ENCODE measurements at regions not wholly inside any gene's neighbourhood (a gene's known extent, or its start where the extent isn't known, plus 50 kb on each side); places are given as distances from the start of the nearest gene placed in this dataset.

- H3K4me2 ChIP-seq (replicated peaks; ENCODE audit: low read depth, low read length, poor library complexity, severe bottlenecking): no peak overlapping the region
- CTCF ChIA-PET: no interaction called here
- no peaks in the 10 kb centered on the region for H3K4me1 ChIP-seq (ENCODE audit: control insufficient read depth in 2 of 2, insufficient read depth in 2 of 2, low read length in 2 of 2)
- H3K27me3 Mint-ChIP-seq: peaks cover 4% of the 10 kb centered on the region
- no peaks in the 10 kb centered on the region for H3K9me3 Mint-ChIP-seq (ENCODE audit: insufficient read depth)
- ATAC-seq (ENCODE audit: low read depth) (no peak), DNase-seq (no peak)
- intact Hi-C loops (cut with micrococcal nuclease): no loop called here
- no peaks in the 10 kb centered on the region for H4K20me1 ChIP-seq (ENCODE audit: control insufficient read depth, insufficient read depth, low read length, poor library complexity, severe bottlenecking)
- POLR2A ChIA-PET: no interaction called here
- no peak overlapping the region for H3K27ac ChIP-seq (ENCODE audit: low read length in 2 of 2)
- no peak overlapping the region for H3K9ac ChIP-seq (ENCODE audit: low read length)
- H2AFZ ChIP-seq (ENCODE audit: insufficient read depth, low read depth, low read length, poor library complexity, severe bottlenecking): no peak overlapping the region
- H3K4me3 ChIP-seq (ENCODE audit: control extremely low read depth in 1 of 5, extremely low read depth in 1 of 5, insufficient read depth in 1 of 5, low read depth in 2 of 5, low read length in 4 of 5): no peak overlapping the region
- H3K27me3 ChIP-seq (replicated peaks in 1 of 4; ENCODE audit: control extremely low read depth in 1 of 4, control insufficient read depth in 3 of 4, insufficient read depth in 4 of 4, low read length in 3 of 4): peaks cover 0 to 3% (median 1%) of the 10 kb centered on the region in 4 experiments
- H3K27ac Mint-ChIP-seq: no peak overlapping the region
- H3K36me3 ChIP-seq (replicated peaks in 1 of 2; ENCODE audit: control extremely low read depth in 1 of 2, control insufficient read depth in 1 of 2, extremely low read depth in 1 of 2, insufficient read depth in 2 of 2, low read length in 1 of 2): no peaks in the 10 kb centered on the region
- H3K9me3 ChIP-seq (ENCODE audit: control extremely low read depth in 1 of 3, control insufficient read depth in 2 of 3, insufficient read depth in 1 of 3, low read length in 2 of 3): peaks cover 0 to 6% (median 0%) of the 10 kb centered on the region in 3 donors
- no peak overlapping the region for H3K4me3 Mint-ChIP-seq
- TF ChIP-seq CTCF (IDR thresholded peaks at IDR 0.05): no peak
- TF ChIP-seq EZH2 (IDR thresholded peaks at IDR 0.05; ENCODE audit: borderline replicate concordance, insufficient read depth, low read depth, low read length, poor library complexity, severe bottlenecking): no peak
- no peaks in the 10 kb centered on the region for H3K79me2 ChIP-seq (ENCODE audit: control insufficient read depth, insufficient read depth, low read length)
- WGBS (ENCODE audit: insufficient coverage): 60% methylated on average over 1 of the region's 2 CpGs
- no peaks in the 10 kb centered on the region for H3K4me1 Mint-ChIP-seq
These were observed 61.6 kb downstream of the RNF187 start for GRCh38 chr1:228548788-228549187.

- WGBS (ENCODE audit: insufficient coverage): 67% methylated on average over 4 of the region's 5 CpGs
- ChIA-PET CTCF (interaction anchor here (0.7 kb wide), 1 partner anchor 105 kb away, joined by 3 read pairs; no protein-coding TSS in a partner anchor), POLR2A (no interaction called here)
- Mint-ChIP-seq H3K4me1 (no peaks in the 10 kb centered on the region), H3K27ac (no peak overlapping the region), H3K9me3 (ENCODE audit: insufficient read depth) (no peaks in the 10 kb centered on the region), H3K27me3 (no peaks in the 10 kb centered on the region), H3K4me3 (no peak overlapping the region)
- Histone ChIP-seq H3K4me2 (replicated peaks; ENCODE audit: low read depth, low read length, poor library complexity, severe bottlenecking) (no peak overlapping the region), H3K36me3 (replicated peaks in 1 of 2; ENCODE audit: control extremely low read depth in 1 of 2, control insufficient read depth in 1 of 2, extremely low read depth in 1 of 2, insufficient read depth in 2 of 2, low read length in 1 of 2) (no peaks in the 10 kb centered on the region), H3K27ac (ENCODE audit: low read length in 2 of 2) (no peak overlapping the region), H3K9ac (ENCODE audit: low read length) (no peak overlapping the region), H3K4me1 (ENCODE audit: control insufficient read depth in 2 of 2, insufficient read depth in 2 of 2, low read length in 2 of 2) (no peaks in the 10 kb centered on the region), H2AFZ (ENCODE audit: insufficient read depth, low read depth, low read length, poor library complexity, severe bottlenecking) (no peak overlapping the region), H3K27me3 (replicated peaks in 1 of 4; ENCODE audit: control extremely low read depth in 1 of 4, control insufficient read depth in 3 of 4, insufficient read depth in 4 of 4, low read length in 3 of 4) (peaks cover 0 to 3% (median 1%) of the 10 kb centered on the region in 4 experiments), H3K4me3 (ENCODE audit: control extremely low read depth in 1 of 5, extremely low read depth in 1 of 5, insufficient read depth in 1 of 5, low read depth in 2 of 5, low read length in 4 of 5) (no peak overlapping the region), H4K20me1 (ENCODE audit: control insufficient read depth, insufficient read depth, low read length, poor library complexity, severe bottlenecking) (no peaks in the 10 kb centered on the region), H3K9me3 (ENCODE audit: control extremely low read depth in 1 of 3, control insufficient read depth in 2 of 3, insufficient read depth in 1 of 3, low read length in 2 of 3) (peaks cover 0 to 32% (median 0%) of the 10 kb centered on the region in 3 donors), H3K79me2 (ENCODE audit: control insufficient read depth, insufficient read depth, low read length) (no peaks in the 10 kb centered on the region)
- TF ChIP-seq CTCF (IDR thresholded peaks at IDR 0.05) (no peak), EZH2 (IDR thresholded peaks at IDR 0.05; ENCODE audit: borderline replicate concordance, insufficient read depth, low read depth, low read length, poor library complexity, severe bottlenecking) (no peak)
- no peak for DNase-seq
- ATAC-seq (ENCODE audit: low read depth): no peak
- intact Hi-C loops (cut with micrococcal nuclease): no loop called here
These were observed 65.5 kb downstream of the RNF187 start for GRCh38 chr1:228552596-228553176.

All from B cell (primary cell).